ENCODE measurements at regions not wholly inside any gene's neighbourhood (a gene's known extent, or its start where the extent isn't known, plus 50 kb on each side); places are given as distances from the start of the nearest gene placed in this dataset.
"Not testable (repeated sequence)": the region's sequence is repeated elsewhere in the genome, so short reads cannot be mapped to it uniquely, and the experiment has no call there.

DNA sequence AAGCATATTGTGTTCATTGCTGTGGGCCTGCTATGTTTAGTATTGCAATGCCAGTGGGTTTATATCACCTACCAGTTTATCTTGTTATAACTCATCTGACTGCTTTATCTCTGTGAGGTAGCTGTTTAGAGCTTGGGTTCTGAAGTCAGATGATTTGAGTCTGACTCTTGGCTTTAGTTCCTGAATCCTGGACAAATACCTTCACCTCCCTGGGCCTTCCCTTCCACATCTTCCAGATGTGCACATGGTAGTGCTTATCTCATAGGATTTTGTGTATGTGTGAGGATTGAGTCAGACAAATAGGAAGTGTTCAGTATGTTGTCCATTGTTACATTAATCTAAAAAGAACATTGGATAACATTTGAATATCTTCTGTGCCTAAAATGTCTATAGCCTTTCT, 63.5 kb upstream of the ANKRD10 start:
- TF ChIP-seq, protein P1, sequence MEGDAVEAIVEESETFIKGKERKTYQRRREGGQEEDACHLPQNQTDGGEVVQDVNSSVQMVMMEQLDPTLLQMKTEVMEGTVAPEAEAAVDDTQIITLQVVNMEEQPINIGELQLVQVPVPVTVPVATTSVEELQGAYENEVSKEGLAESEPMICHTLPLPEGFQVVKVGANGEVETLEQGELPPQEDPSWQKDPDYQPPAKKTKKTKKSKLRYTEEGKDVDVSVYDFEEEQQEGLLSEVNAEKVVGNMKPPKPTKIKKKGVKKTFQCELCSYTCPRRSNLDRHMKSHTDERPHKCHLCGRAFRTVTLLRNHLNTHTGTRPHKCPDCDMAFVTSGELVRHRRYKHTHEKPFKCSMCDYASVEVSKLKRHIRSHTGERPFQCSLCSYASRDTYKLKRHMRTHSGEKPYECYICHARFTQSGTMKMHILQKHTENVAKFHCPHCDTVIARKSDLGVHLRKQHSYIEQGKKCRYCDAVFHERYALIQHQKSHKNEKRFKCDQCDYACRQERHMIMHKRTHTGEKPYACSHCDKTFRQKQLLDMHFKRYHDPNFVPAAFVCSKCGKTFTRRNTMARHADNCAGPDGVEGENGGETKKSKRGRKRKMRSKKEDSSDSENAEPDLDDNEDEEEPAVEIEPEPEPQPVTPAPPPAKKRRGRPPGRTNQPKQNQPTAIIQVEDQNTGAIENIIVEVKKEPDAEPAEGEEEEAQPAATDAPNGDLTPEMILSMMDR (IDR thresholded peaks at IDR 0.05; ENCODE audit: insufficient read depth, low read length, poor library complexity, severe bottlenecking) = no peak
- no peak for DNase-seq (ENCODE audit: extremely low read depth, insufficient read length)
- Histone ChIP-seq H3K4me3 (replicated peaks; ENCODE audit: low read depth, low read length) (no peak overlapping the region), H3K27me3 (replicated peaks; ENCODE audit: control insufficient read depth, insufficient read depth, low read length) (no peaks in the 10 kb centered on the region), H3K36me3 (ENCODE audit: control insufficient read depth, insufficient read depth, low read length) (no peaks in the 10 kb centered on the region)

DNA sequence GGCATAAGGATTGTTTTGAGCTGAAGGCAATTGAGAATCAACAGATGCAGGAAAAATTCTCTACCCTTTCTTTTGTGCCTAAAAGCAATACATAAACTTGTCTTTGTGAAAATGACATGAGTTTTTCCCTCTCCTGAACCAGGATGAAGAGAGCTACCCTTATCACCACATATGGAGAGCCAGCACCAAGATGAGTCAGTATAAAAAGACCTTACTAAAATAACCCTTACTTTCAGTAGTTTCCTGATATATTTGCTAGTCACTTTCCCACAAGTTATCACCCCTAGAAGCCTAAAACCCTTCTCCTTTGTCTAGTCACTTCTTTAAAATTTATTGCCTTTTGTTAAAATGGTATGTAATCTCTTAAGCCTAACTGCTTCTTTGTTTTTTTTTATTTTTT, 61.9 kb upstream of the ANKRD10 start:
- Histone ChIP-seq H3K27me3 (replicated peaks; ENCODE audit: control insufficient read depth, insufficient read depth, low read length) (no peaks in the 10 kb centered on the region), H3K36me3 (ENCODE audit: control insufficient read depth, insufficient read depth, low read length) (no peaks in the 10 kb centered on the region), H3K4me3 (replicated peaks; ENCODE audit: low read depth, low read length) (no peak overlapping the region)
- no peak for DNase-seq (ENCODE audit: extremely low read depth, insufficient read length)
- TF ChIP-seq, protein P1 (IDR thresholded peaks at IDR 0.05; ENCODE audit: insufficient read depth, low read length, poor library complexity, severe bottlenecking) = no peak

DNA sequence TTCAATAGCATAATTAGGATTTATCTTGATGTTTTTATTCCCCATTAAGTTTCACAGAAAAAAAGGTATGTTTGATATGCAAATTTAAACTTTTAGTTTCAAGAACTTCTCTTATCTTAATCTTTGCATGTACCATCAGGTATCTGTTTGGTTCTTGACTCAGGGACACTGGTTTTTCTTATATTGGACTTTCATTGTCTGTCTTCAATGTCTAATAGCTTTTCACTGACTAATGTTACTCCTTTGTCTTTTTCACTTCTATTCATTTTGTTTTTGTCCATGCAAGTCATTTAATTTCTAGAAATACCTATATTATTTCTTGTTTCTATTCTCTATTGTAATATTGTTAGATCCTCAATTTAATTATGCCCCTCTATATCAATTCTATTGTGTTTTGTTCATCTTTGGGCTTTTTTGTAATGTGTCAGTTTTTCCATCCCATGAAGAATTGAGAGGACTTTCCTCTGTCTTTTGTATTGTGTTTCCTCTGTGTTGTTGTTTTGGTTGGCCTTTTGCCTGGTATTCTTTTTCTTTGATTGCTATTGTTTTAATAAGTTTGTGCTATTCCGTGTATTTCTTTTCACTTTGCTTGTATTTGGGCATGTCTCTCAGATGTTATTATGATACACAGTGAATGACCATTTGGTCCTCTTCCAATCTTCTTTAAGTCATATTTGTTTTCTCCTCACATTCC, 58.3 kb upstream of the ANKRD10 start:
- TF ChIP-seq, protein P1 (IDR thresholded peaks at IDR 0.05; ENCODE audit: insufficient read depth, low read length, poor library complexity, severe bottlenecking) = no peak
- H3K27me3 ChIP-seq (replicated peaks; ENCODE audit: control insufficient read depth, insufficient read depth, low read length) = no peaks in the 10 kb centered on the region

DNA sequence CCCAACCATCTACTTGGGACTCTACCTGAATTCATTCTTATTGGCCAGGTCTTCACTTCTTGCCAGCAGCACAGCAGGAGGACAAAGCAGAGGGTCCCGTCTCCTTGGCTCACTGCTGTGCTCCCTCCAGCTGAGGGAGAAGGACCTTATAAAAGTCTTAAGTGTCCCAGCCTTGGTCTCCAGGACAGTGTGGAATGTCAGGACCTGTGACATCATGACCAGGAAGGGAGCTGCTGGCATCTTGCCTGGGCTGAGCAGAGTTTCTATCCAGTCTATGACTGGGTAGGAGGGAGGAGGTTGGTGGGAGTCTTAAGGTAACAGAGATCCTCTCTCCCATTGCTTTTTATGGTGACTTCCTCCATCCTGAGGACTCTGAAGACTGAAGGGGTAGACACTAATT, 56.6 kb upstream of the ANKRD10 start:
- no peaks in the 10 kb centered on the region for H3K27me3 ChIP-seq (replicated peaks; ENCODE audit: control insufficient read depth, insufficient read depth, low read length)

More for the DNA sequence above, 58.3 kb upstream of the ANKRD10 start:
- no peak for DNase-seq (ENCODE audit: extremely low read depth, insufficient read length)
- Histone ChIP-seq H3K36me3 (ENCODE audit: control insufficient read depth, insufficient read depth, low read length) (no peaks in the 10 kb centered on the region), H3K4me3 (replicated peaks; ENCODE audit: low read depth, low read length) (no peak overlapping the region)

DNA sequence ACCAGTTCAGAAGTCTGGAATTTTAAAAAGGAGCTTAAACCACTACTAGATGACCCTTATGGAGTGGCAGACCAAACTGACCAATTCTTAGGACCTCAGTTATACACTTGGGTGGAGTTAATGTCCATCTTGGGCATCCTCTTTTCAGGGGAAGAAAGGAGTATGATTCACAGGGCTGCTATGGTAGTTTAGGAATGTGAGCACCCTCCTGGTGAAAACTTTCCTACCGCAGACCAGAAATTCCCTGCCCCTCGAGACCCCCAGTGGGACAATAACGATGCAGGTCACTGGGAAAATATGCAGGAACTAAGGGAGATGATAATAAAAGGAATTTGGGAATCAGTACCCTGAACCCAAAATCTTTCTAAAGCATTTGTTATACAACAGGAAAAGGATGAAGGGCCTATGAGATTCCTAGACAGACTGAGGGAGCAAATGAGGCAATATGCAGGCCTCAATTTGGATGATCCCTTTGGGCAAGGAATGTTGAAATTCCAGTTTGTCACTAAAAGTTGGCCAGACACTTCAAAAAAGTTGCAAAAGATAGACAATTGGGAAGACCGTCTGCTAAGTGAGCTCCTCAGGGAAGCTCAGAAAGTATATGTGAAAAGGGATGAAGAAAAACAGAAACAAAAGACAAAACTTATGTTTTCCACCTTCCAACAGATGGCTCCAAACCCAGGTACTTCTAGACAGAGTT, 52.4 kb upstream of the ANKRD10 start:
- not testable (repeated sequence) for H3K27me3 ChIP-seq (replicated peaks; ENCODE audit: control insufficient read depth, insufficient read depth, low read length); H3K4me3 ChIP-seq (replicated peaks; ENCODE audit: low read depth, low read length); DNase-seq (ENCODE audit: extremely low read depth, insufficient read length); H3K36me3 ChIP-seq (ENCODE audit: control insufficient read depth, insufficient read depth, low read length)

More for the DNA sequence above, 56.6 kb upstream of the ANKRD10 start:
- Histone ChIP-seq H3K36me3 (ENCODE audit: control insufficient read depth, insufficient read depth, low read length) (no peaks in the 10 kb centered on the region), H3K4me3 (replicated peaks; ENCODE audit: low read depth, low read length) (no peak overlapping the region)
- no peak for DNase-seq (ENCODE audit: extremely low read depth, insufficient read length)
- TF ChIP-seq, protein P1 (IDR thresholded peaks at IDR 0.05; ENCODE audit: insufficient read depth, low read length, poor library complexity, severe bottlenecking) = no peak

DNA sequence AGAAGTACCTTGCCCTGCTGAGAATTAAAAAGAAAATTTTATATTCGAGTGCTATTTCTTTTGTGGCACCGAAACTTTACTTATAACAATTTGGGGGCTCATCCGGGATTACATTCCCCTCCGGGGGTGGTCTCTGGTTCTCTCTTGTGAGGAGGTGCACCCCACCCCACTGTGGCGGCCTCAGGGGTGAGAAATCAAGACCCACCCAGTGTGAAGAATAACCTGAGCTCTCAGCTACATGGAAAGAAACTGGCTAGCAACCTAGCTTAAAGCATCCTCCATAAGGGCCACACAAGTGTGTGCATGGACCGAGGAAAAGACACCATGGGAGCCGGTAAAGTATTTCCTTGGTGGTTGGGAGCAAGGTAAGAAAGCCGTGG, 50.9 kb upstream of the ANKRD10 start:
- no peaks in the 10 kb centered on the region for H3K36me3 ChIP-seq (ENCODE audit: control insufficient read depth, insufficient read depth, low read length)
- TF ChIP-seq, protein P1 (IDR thresholded peaks at IDR 0.05; ENCODE audit: insufficient read depth, low read length, poor library complexity, severe bottlenecking) = no peak

More for the DNA sequence above, 50.9 kb upstream of the ANKRD10 start:
- H3K27me3 ChIP-seq (replicated peaks; ENCODE audit: control insufficient read depth, insufficient read depth, low read length) = no peaks in the 10 kb centered on the region
- H3K4me3 ChIP-seq (replicated peaks; ENCODE audit: low read depth, low read length) = no peak overlapping the region
- no peak for DNase-seq (ENCODE audit: extremely low read depth, insufficient read length)
